B cell (primary cell): ENCODE measurements at regions not wholly inside any gene's neighbourhood (a gene's known extent, or its start where the extent isn't known, plus 50 kb on each side); places are given as distances from the start of the nearest gene placed in this dataset.

Experiments used
- ATAC-seq: fragments of 200-7000 bp; cut with Tn5 transposase; one replicate; pipeline ENCODE4 v1.10.0; 2021; ENCODE audit warnings: low read depth, mild to moderate bottlenecking, moderate number of reproducible peaks, moderate library complexity
- CTCF ChIA-PET: fragments of 350-600 bp; sonication (Branson Sonifier 250); formaldehyde crosslinking; loops from one replicate; lab custom pipeline; 2021; ENCODE audit warnings: antibody characterized with exemption, inconsistent platforms; lab: Charles Lee
- POLR2A ChIA-PET: fragments of 350-600 bp; sonication (Branson Sonifier 250); formaldehyde crosslinking; loops from one replicate; lab custom pipeline; 2021; ENCODE audit warnings: antibody characterized with exemption; lab: Charles Lee
- DNase-seq: peaks from one replicate; pipeline ENCODE4 v3.0.0; 2013
- H2AFZ ChIP-seq: 2 replicates; pipeline ENCODE4 v1.6.1; 2012; ENCODE audit warnings: mild to moderate bottlenecking, low read depth, low read length; ENCODE audit not compliant: insufficient read depth, poor library complexity, severe bottlenecking
- H3K27ac ChIP-seq, 2 donors: 1 replicate in 1 of 2; 2 replicates in 1 of 2; pipeline ENCODE4 v1.5.1; 2012 to 2013; ENCODE audit warnings: low read length in 2 of 2, mild to moderate bottlenecking in 2 of 2, moderate library complexity in 1 of 2
- H3K27me3 ChIP-seq, 4 experiments: fragments of 200-600 bp in 1 of 4; sonication (generic) in 1 of 4; replicated peaks in 1 of 4; 1 replicate in 2 of 4; 2 replicates in 2 of 4; pipeline versions ENCODE4 v1.6.1 to v1.7.0; 2013 to 2016; ENCODE audit warnings: low read length in 3 of 4, mild to moderate bottlenecking in 2 of 4, mixed read lengths in 1 of 4, moderate library complexity in 1 of 4; ENCODE audit not compliant: insufficient read depth in 4 of 4, control insufficient read depth in 3 of 4; ENCODE audit errors: control extremely low read depth in 1 of 4
- H3K36me3 ChIP-seq, 2 experiments: replicated peaks in 1 of 2; 1 replicate in 1 of 2; 2 replicates in 1 of 2; pipeline versions ENCODE4 v1.6.1 to v1.7.1; 2013; ENCODE audit warnings: low read length in 1 of 2; ENCODE audit not compliant: insufficient read depth in 2 of 2, control insufficient read depth in 1 of 2; ENCODE audit errors: control extremely low read depth in 1 of 2, extremely low read depth in 1 of 2
- H3K4me1 ChIP-seq, 2 donors: fragments of 200-600 bp in 1 of 2; sonication (generic) in 1 of 2; 1 replicate in 1 of 2; 2 replicates in 1 of 2; pipeline versions ENCODE4 v1.5.1 to v1.6.1; 2013 to 2017; ENCODE audit warnings: low read length in 2 of 2; ENCODE audit not compliant: control insufficient read depth in 2 of 2, insufficient read depth in 2 of 2
- H3K4me2 ChIP-seq: replicated peaks from 2 replicates; pipeline ENCODE3; 2012; ENCODE audit warnings: mild to moderate bottlenecking, low read depth, low read length; ENCODE audit not compliant: poor library complexity, severe bottlenecking
- H3K4me3 ChIP-seq, 5 experiments: fragments of 200-600 bp in 1 of 5; sonication (generic) in 1 of 5; 1 replicate in 3 of 5; 2 replicates in 2 of 5; pipeline versions ENCODE4 v1.5.1 to v1.7.0; 2011 to 2016; ENCODE audit warnings: low read length in 4 of 5, mild to moderate bottlenecking in 4 of 5, low read depth in 2 of 5, control low read depth in 1 of 5, moderate library complexity in 1 of 5; ENCODE audit not compliant: insufficient read depth in 1 of 5; ENCODE audit errors: control extremely low read depth in 1 of 5, extremely low read depth in 1 of 5
- H3K79me2 ChIP-seq: fragments of 200-600 bp; sonication (generic); one replicate; pipeline ENCODE4 v1.6.0; 2016; ENCODE audit warnings: low read length; ENCODE audit not compliant: control insufficient read depth, insufficient read depth
- H3K9ac ChIP-seq: fragments of 200-600 bp; sonication (generic); 2 replicates; pipeline ENCODE4 v1.6.1; 2017; ENCODE audit warnings: mild to moderate bottlenecking, low read length, moderate library complexity
- H3K9me3 ChIP-seq, 3 donors: one replicate each; pipeline versions ENCODE4 v1.6.1 to v1.7.1; 2013; ENCODE audit warnings: low read length in 2 of 3; ENCODE audit not compliant: control insufficient read depth in 2 of 3, insufficient read depth in 1 of 3; ENCODE audit errors: control extremely low read depth in 1 of 3
- H4K20me1 ChIP-seq: 2 replicates; pipeline ENCODE4 v1.6.0; 2012; ENCODE audit warnings: mild to moderate bottlenecking, low read length; ENCODE audit not compliant: insufficient read depth, control insufficient read depth, poor library complexity, severe bottlenecking
- H3K27ac Mint-ChIP-seq: one replicate; pipeline ENCODE4 v1.8.0; 2021; ENCODE audit warnings: mixed read lengths
- H3K27me3 Mint-ChIP-seq: one replicate; pipeline ENCODE4 v1.8.0; 2021; ENCODE audit warnings: mixed read lengths
- H3K4me1 Mint-ChIP-seq: one replicate; pipeline ENCODE4 v1.8.0; 2021; ENCODE audit warnings: mixed read lengths
- H3K4me3 Mint-ChIP-seq: one replicate; pipeline ENCODE4 v1.8.0; 2021; ENCODE audit warnings: mixed read lengths
- H3K9me3 Mint-ChIP-seq: one replicate; pipeline ENCODE4 v1.8.0; 2022; ENCODE audit warnings: mixed read lengths; ENCODE audit not compliant: insufficient read depth
- CTCF ChIP-seq: fragments of 200-600 bp; IDR thresholded peaks from one replicate; pipeline ENCODE4 v1.8.0; 2022; ENCODE audit warnings: antibody characterized with exemption, mild to moderate bottlenecking
- EZH2 ChIP-seq: IDR thresholded peaks from 2 replicates; pipeline ENCODE4 v1.6.1; 2012; ENCODE audit warnings: borderline replicate concordance, low read depth, mild to moderate bottlenecking, moderate library complexity, low read length; ENCODE audit not compliant: insufficient read depth, poor library complexity, severe bottlenecking
- WGBS: methylation state at CpG from one replicate; pipeline ENCODE4 v1.1.5; 2013; ENCODE audit warnings: missing lambda C conversion rate; ENCODE audit not compliant: insufficient coverage; 5-methylcytosine and 5-hydroxymethylcytosine counted together
- intact Hi-C: fragments of 100-400 bp; cut with micrococcal nuclease; formaldehyde crosslinking; loops from one replicate; pipeline ENCODE4 v1.10.0; 2022

DNA sequence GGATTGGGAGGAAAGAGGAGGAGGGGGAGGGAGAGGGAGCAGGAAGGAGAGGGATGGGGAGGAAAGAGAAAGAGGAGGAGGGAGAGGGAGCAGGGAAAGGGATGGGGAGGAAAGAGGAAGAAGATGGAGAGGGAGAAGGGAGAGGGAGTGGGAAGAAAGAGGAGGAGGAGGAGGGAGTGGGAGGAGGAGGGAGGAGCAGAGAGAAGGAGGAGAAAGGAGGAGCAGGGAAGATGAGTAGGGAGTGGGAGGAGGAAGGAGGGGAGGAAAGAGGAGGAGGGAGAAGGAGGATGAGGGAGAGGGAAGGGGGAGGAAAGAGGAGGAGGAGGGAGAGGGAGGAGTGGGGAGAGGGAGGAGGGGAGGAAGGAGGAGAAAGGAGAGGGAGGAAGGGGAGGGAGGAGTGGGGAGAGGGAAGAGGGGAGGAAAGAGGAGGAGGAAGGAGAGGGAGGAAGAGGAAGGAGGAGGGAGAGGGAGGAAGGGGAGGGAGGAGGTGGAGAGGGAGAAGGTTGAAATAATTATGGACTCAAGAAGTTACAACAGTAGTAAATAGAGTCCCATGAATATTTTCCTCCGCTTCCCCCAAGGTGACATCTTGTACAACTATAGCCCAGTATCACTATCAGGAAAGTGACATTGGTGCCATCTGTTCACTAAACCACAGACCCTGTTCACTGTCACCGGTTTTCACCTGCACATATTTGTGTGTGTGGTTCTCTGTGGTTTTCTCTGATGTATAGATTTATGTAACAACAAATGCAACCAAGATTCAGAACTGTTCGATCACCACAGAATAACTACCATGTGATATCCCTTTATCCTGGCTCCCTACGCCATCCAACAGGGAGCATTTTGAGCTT, 325.3 kb upstream of the EEF2KMT start:
- no peaks in the 10 kb centered on the region for H3K9me3 Mint-ChIP-seq
- peaks cover 0 to 3% (median 0%) of the 10 kb centered on the region in 3 donors for H3K9me3 ChIP-seq
- TF ChIP-seq EZH2 (no peak), CTCF (no peak)
- ChIA-PET POLR2A (no interaction called here), CTCF (no interaction called here)
- no peak overlapping the region for H3K9ac ChIP-seq
- 75% methylated on average over 1 of the region's 4 CpGs for WGBS
- DNase-seq: no peak
- no peaks in the 10 kb centered on the region for H3K36me3 ChIP-seq
- no peak for ATAC-seq
- no peaks in the 10 kb centered on the region for H3K4me1 Mint-ChIP-seq
- no peaks in the 10 kb centered on the region for H3K79me2 ChIP-seq
- no peak overlapping the region for H3K4me2 ChIP-seq
- no peaks in the 10 kb centered on the region for H3K4me1 ChIP-seq
- no peak overlapping the region for H3K4me3 Mint-ChIP-seq
- no peaks in the 10 kb centered on the region for H4K20me1 ChIP-seq
- H2AFZ ChIP-seq: no peak overlapping the region
- H3K4me3 ChIP-seq: no peak overlapping the region
- no peak overlapping the region for H3K27ac Mint-ChIP-seq
- intact Hi-C loops: no loop called here
- peaks cover 5% of the 10 kb centered on the region for H3K27me3 Mint-ChIP-seq
- no peak overlapping the region for H3K27ac ChIP-seq
- no peaks in the 10 kb centered on the region for H3K27me3 ChIP-seq

DNA sequence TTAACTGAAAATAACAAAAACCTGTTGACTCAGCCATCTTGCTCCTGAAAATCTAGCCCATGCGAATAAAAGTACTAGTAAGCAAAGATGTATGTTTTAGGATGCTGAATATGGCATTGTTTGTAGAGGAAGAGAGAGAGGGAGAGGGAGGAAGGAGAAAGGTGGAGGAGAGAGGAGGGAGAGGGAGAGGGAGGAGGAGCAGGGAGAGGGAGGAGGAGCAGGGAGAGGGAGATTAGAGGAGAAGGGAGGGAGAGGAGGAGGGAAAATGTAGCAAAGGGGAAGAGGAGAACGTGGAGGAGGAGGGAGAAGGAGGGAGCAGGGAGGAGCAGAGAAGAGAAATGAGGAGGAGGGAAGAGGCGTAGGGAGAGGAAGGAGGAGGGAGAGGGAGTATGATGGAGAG, 324.5 kb upstream of the EEF2KMT start:
- H3K27me3 ChIP-seq: no peaks in the 10 kb centered on the region
- H3K4me1 ChIP-seq: no peaks in the 10 kb centered on the region
- no peaks in the 10 kb centered on the region for H3K9me3 Mint-ChIP-seq
- H4K20me1 ChIP-seq: no peaks in the 10 kb centered on the region
- no peaks in the 10 kb centered on the region for H3K79me2 ChIP-seq
- no peak for TF ChIP-seq EZH2
- TF ChIP-seq CTCF: no peak
- ATAC-seq: no peak
- no peak overlapping the region for H3K4me2 ChIP-seq
- DNase-seq: no peak
- peaks cover 0 to 3% (median 0%) of the 10 kb centered on the region in 3 donors for H3K9me3 ChIP-seq
- no peaks in the 10 kb centered on the region for H3K4me1 Mint-ChIP-seq
- no peak overlapping the region for H3K27ac ChIP-seq
- no peak overlapping the region for H3K9ac ChIP-seq
- ChIA-PET POLR2A (no interaction called here), CTCF (no interaction called here)
- H2AFZ ChIP-seq: no peak overlapping the region
- intact Hi-C loops: no loop called here
- H3K4me3 Mint-ChIP-seq: no peak overlapping the region
- WGBS: 57% methylated on average over 2 of the region's 3 CpGs
- H3K36me3 ChIP-seq: no peaks in the 10 kb centered on the region
- H3K4me3 ChIP-seq: no peak overlapping the region
- peaks cover 5% of the 10 kb centered on the region for H3K27me3 Mint-ChIP-seq
- no peak overlapping the region for H3K27ac Mint-ChIP-seq
